BJ (cell line): ENCODE measurements at regions not wholly inside any gene's neighbourhood (a gene's known extent, or its start where the extent isn't known, plus 50 kb on each side); places are given as distances from the start of the nearest gene placed in this dataset.
"Not testable (repeated sequence)": the region's sequence is repeated elsewhere in the genome, so short reads cannot be mapped to it uniquely, and the experiment has no call there.

Experiments used
- CTCF ChIA-PET: fragments of 350-600 bp; formaldehyde crosslinking; extraction: SDS; loops from one replicate; lab custom pipeline; 2021; ENCODE audit warnings: antibody characterized with exemption, inconsistent platforms; lab: Yijun Ruan, JAX
- POLR2A ChIA-PET: fragments of 300-600 bp; sonication (Branson Sonifier 250); formaldehyde crosslinking; extraction: SDS; loops from one replicate; lab custom pipeline; 2021; ENCODE audit warnings: antibody characterized with exemption; lab: Charles Lee
- DNase-seq: peaks from one replicate; pipeline ENCODE4 v3.0.0-alpha.2; 2011; ENCODE audit warnings: low read depth
- H3K27me3 ChIP-seq: 2 replicates; pipeline ENCODE4 v1.6.0; 2011; ENCODE audit warnings: low read length; ENCODE audit not compliant: control insufficient read depth, insufficient read depth
- H3K36me3 ChIP-seq: 2 replicates; pipeline ENCODE4 v1.5.1; 2011; ENCODE audit warnings: low read length; ENCODE audit not compliant: control insufficient read depth, insufficient read depth
- H3K4me3 ChIP-seq: 2 replicates; pipeline ENCODE4 v1.5.1; 2011; ENCODE audit warnings: low read depth, mild to moderate bottlenecking, control low read depth, low read length
- CTCF ChIP-seq: IDR thresholded peaks from 2 replicates; pipeline ENCODE4 v1.5.1; 2011; ENCODE audit warnings: low read depth, mild to moderate bottlenecking, control low read depth, inconsistent platforms, low read length, moderate library complexity; ENCODE audit not compliant: insufficient read depth

DNA sequence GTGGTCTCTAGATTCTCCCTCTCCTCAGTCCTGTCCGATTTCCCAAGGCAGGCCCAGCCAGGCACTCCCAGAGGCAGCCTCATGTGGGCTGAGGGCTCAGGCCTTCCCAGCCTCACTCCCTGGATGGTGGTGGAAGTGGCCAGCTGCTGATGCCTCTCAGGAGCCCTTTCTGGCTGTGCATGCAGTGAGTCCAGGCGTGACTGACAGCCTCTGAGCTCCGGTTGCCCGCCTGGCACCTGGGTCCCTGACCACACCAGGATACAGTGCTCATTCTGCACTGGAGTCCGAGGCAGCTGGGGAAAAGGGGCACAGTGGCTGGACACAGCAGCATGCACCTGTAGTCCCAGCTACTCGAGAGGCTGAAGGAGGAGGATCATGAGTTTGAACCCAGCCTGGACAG, 132.6 kb downstream of the CUL2 start:
- Histone ChIP-seq H3K27me3 (peaks cover 2% of the 10 kb centered on the region; the same call in 1 of the 2 replicates), H3K36me3 (no peaks in the 10 kb centered on the region), H3K4me3 (no peak overlapping the region)
- POLR2A ChIA-PET = no interaction called here
- no peak for TF ChIP-seq CTCF
- CTCF ChIA-PET = interaction anchor here (0.6 to 1.1 kb wide), 4 partner anchors 14 to 234 kb away, joined by 3 to 5 read pairs (median 3); no protein-coding TSS in a partner anchor
- DNase-seq = no peak

DNA sequence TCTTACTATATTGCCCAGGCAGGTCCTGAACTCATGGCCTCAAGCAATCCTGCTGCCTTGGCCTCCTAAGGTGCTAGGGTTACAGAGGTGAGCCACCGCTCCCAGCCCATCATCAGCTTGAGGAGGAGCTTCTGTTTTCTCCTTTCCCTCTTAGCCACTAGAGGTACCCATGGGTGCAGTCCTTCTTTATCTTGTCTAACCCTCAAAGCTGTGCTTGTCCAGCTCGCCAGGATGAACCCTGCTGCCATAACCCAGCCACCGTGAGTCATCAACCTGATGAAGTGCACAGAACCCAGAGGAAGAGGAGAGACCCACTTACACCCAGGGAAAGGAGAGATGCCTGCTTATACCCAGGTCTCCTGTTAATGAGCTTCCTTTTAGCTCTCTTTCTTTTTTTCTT, 133.4 kb downstream of the CUL2 start:
- CTCF ChIA-PET = interaction anchor here (0.9 kb wide), 1 partner anchor 233 kb away, joined by 3 read pairs; no protein-coding TSS in a partner anchor
- H3K36me3 ChIP-seq = no peaks in the 10 kb centered on the region
- H3K4me3 ChIP-seq = no peak overlapping the region
- TF ChIP-seq CTCF = no peak
- H3K27me3 ChIP-seq = peaks cover 2% of the 10 kb centered on the region; the same call in 1 of the 2 replicates
- no peak for DNase-seq
- POLR2A ChIA-PET = no interaction called here

GRCh38 chr10:34955391-34955790, 134.8 kb downstream of the CUL2 start:
- H3K27me3 ChIP-seq = peaks cover 2% of the 10 kb centered on the region; the same call in 1 of the 2 replicates
- H3K36me3 ChIP-seq = no peaks in the 10 kb centered on the region
- POLR2A ChIA-PET = no interaction called here
- CTCF ChIA-PET = no interaction called here
- H3K4me3 ChIP-seq = no peak overlapping the region
- no peak for TF ChIP-seq CTCF
- DNase-seq = no peak

GRCh38 chr10:34954142-34954541, 136.0 kb downstream of the CUL2 start:
- H3K36me3 ChIP-seq = no peaks in the 10 kb centered on the region
- ChIA-PET CTCF (no interaction called here), POLR2A (no interaction called here)
- no peak for DNase-seq
- no peak for TF ChIP-seq CTCF
- H3K27me3 ChIP-seq = peaks cover 2% of the 10 kb centered on the region; the same call in 1 of the 2 replicates
- no peak overlapping the region for H3K4me3 ChIP-seq

DNA sequence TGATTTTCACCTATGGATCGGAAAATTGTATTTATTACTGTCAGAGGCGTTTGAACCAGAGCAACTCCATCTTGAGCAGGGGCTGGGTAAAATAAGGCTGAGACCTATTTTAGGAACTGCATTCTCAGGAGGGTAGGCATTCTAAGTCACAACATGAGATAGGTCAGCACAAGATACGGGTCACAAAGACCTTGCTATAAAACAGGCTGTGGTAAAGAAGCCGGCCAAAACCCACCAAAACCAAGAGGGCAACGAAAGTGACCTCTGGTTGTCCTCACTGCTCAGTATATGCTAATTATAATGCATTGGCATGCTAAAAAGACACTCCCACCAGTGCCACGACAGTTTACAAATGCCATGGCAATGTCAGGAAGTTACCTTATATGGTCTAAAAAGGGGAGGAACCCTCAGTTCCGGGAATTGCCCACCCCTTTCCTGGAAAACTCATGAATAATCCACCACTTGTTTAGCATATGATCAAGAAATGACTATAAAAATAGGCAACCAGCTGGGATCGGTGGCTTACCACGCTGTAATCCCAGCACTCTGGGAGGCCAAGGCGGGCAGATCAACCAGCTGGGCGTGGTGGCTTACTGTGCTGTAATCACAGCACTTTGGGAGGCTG, 136.3 kb upstream of the PARD3 start:
- H3K27me3 ChIP-seq, H3K4me3 ChIP-seq, POLR2A ChIA-PET, H3K36me3 ChIP-seq, DNase-seq: not testable (repeated sequence)
- CTCF ChIA-PET = interaction anchor here (1.0 to 1.4 kb wide), 2 partner anchors 15 to 219 kb away, joined by 4 to 5 read pairs; no protein-coding TSS in a partner anchor

GRCh38 chr10:34945951-34946522, 130.9 kb upstream of the PARD3 start:
- H3K36me3 ChIP-seq, CTCF ChIA-PET, H3K27me3 ChIP-seq, DNase-seq, H3K4me3 ChIP-seq: not testable (repeated sequence)
- POLR2A ChIA-PET = interaction anchor here (0.5 kb wide), 1 partner anchor 144 kb away, joined by 3 read pairs; no protein-coding TSS in a partner anchor
